ENCODE measurements at regions not wholly inside any gene's neighbourhood (a gene's known extent, or its start where the extent isn't known, plus 50 kb on each side); places are given as distances from the start of the nearest gene placed in this dataset.

GRCh38 chrX:140354431-140355120 is 150.3 kb downstream of the SOX3 start:
- H3K4me3 ChIP-seq = no peak overlapping the region
- TF ChIP-seq CTCF (IDR thresholded peaks at IDR 0.05) = no peak
- no peaks in the 10 kb centered on the region for H3K27me3 ChIP-seq
- H3K4me1 ChIP-seq = no peaks in the 10 kb centered on the region
- 37 to 42% methylated on average over 3 of the region's 3 CpGs for WGBS, 2 donors
- ATAC-seq (no peak), DNase-seq (no peak)
- intact Hi-C loops (cut with DNase I) = no loop called here
- H3K27ac ChIP-seq = no peak overlapping the region
- no peaks in the 10 kb centered on the region for H3K9me3 ChIP-seq
- H3K36me3 ChIP-seq = no peaks in the 10 kb centered on the region

- intact Hi-C loops (cut with DNase I) = no loop called here
- no peak for TF ChIP-seq CTCF (IDR thresholded peaks at IDR 0.05)
- ATAC-seq = no peak
Observed at GRCh38 chrX:140346729-140347128, 158.1 kb downstream of the SOX3 start.

GRCh38 chrX:140343226-140343868 is 161.5 kb downstream of the SOX3 start:
- Histone ChIP-seq H3K27ac (no peak overlapping the region), H3K4me1 (no peaks in the 10 kb centered on the region), H3K27me3 (no peaks in the 10 kb centered on the region), H3K9me3 (no peaks in the 10 kb centered on the region), H3K4me3 (no peak overlapping the region), H3K36me3 (no peaks in the 10 kb centered on the region)
- DNase-seq (no peak), ATAC-seq (no peak)
- 50 to 57% methylated on average over 5 of the region's 5 CpGs for WGBS, 2 donors
- intact Hi-C loops (cut with DNase I) = no loop called here
- TF ChIP-seq CTCF (IDR thresholded peaks at IDR 0.05) = no peak

More at GRCh38 chrX:140346729-140347128, 158.1 kb downstream of the SOX3 start:
- Histone ChIP-seq H3K4me1 (no peaks in the 10 kb centered on the region), H3K27ac (no peak overlapping the region), H3K36me3 (no peaks in the 10 kb centered on the region), H3K4me3 (no peak overlapping the region), H3K9me3 (no peaks in the 10 kb centered on the region), H3K27me3 (no peaks in the 10 kb centered on the region)
- WGBS, 2 donors = 29 to 37% methylated on average over 1 of the region's 1 CpG
- no peak for DNase-seq

- no peaks in the 10 kb centered on the region for H3K36me3 ChIP-seq
- H3K9me3 ChIP-seq = no peaks in the 10 kb centered on the region
- no peak overlapping the region for H3K27ac ChIP-seq
- 40 to 77% methylated on average over 1 of the region's 1 CpG for WGBS, 2 donors
- H3K27me3 ChIP-seq = no peaks in the 10 kb centered on the region
- DNase-seq = no peak
- ATAC-seq = no peak
- no peak overlapping the region for H3K4me3 ChIP-seq
- no peak for TF ChIP-seq CTCF (IDR thresholded peaks at IDR 0.05)
- intact Hi-C loops (cut with DNase I) = no loop called here
- H3K4me1 ChIP-seq = no peaks in the 10 kb centered on the region
Observed at GRCh38 chrX:140342410-140342809, 162.5 kb downstream of the SOX3 start.
